ENCODE measurements at regions not wholly inside any gene's neighbourhood (a gene's known extent, or its start where the extent isn't known, plus 50 kb on each side); places are given as distances from the start of the nearest gene placed in this dataset.

GRCh38 chr3:177607589-177607988, 410.3 kb upstream of the TBL1XR1 start:
- TF ChIP-seq CTCF (IDR thresholded peaks at IDR 0.05): no peak
- no peak for TF ChIP-seq EZH2 (IDR thresholded peaks at IDR 0.05; ENCODE audit: borderline replicate concordance, insufficient read depth, low read depth, low read length, poor library complexity, severe bottlenecking)
